HTR-8/SVneo (cell line): ENCODE measurements at regions not wholly inside any gene's neighbourhood (a gene's known extent, or its start where the extent isn't known, plus 50 kb on each side); places are given as distances from the start of the nearest gene placed in this dataset.

Experiments
- DNase-seq: peaks from one replicate; pipeline ENCODE4 v3.0.0; 2011; ENCODE audit warnings: low spot score, mixed read lengths; ENCODE audit not compliant: insufficient read length
- FAIRE-seq: peaks from 2 replicates; lab custom pipeline; 2011; peaks lifted over from hg19 to GRCh38; lab: Jason Lieb, UNC

DNA sequence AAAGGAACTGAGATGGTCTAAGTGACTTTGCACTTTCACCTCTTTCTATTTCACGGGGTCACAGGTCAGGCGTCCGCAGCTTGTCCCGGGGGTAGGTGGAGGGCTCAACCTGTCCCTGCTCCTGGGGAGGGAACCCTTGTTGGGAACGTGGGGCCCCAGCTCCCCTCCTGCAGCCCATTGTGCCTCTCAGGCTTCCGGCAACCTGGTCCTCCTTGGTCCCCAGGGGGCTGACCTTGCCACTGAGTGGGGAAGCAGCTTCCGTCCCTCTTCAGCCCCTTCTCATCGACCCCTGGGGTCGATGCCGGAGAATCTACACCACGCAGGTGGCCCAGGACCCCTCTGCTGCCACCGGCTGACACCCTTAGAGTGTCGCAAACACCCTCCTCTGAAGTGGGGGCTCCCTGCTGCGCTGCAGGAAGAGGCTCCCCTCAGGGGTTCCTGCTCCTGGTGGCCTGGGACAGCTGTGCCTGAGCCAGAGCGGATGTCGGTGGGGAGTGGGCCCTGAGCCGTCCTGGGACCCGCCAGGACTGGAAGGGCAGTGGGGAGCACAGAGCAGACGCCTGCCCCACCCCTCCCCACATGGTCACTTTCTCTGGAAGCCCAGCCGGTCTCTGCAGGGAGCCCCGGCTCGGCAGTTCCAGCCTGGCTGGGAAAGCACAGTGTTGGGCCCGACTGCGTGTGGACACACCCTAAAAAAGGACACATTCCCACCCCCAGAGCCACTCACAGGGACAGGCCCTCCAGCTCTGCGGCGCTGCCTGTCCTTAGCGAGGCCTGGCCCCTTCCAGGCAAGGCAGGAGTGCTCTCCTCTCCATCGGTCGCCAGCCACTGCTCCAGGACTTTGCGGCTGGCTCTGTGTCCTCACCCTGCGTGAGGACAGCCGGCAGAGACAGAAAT, 357.5 kb upstream of the SHH start:
- FAIRE-seq (no peak), DNase-seq (no peak)

DNA sequence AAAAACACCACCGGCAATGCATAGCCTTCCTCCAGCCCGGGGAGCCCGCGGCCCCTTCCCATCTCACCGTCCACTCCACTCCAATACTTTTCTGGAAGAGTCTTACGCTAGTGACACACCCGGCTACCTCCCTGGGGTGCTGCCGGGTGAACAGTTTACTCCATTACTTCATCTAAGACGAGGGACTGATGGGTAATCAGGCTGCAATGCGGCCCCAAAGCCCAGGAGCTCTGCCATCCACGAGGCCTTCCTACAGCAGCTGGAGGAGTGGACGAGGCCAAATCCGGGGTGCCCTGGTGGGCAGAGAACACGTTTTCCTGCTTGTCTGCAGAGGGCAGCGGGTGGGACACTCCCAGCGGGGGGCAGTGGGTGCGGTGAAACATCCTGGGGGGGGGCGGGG, 356.2 kb upstream of the SHH start:
- DNase-seq: no peak
- FAIRE-seq: no peak

DNA sequence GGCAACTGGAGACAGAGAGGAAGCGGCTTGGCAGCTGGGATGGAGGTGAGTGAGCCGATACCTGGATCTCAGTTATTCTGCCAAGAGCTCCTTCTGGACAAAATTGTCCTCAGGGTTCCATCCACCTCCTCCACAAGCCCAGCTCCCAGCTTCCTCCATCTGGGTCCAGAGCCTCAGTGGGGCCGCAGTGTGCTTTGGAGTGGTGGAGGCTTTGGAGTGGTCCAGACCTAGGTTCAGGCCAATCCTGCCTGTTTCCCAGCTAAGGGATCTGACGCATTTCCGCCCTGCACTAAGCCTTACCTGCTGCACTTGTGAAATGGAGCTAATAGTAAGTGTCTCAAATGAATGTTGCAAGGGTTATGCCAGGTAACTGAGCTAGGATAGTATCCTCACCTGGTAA, 355.7 kb upstream of the SHH start:
- FAIRE-seq: no peak

DNA sequence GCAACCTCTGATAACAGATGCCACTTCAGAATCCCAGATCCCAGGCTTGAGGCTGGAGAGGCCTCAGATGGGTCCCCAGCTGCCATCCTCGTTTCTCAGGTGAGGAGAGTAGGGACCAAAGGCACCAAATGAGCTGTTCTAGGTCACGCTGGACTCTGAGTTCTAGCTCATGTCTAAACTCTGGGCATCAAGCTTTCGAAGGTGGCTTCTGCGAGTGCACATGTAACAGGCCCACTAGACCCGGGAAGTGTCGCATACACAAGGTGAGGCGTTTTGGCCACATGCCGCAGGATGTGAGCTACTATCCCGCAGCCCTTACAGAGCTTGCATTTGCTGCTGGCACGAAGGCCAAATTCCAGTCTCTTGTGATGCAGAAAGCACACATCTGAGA, 355.1 kb upstream of the SHH start:
- DNase-seq (no peak), FAIRE-seq (no peak)

More for the DNA sequence above, 355.7 kb upstream of the SHH start:
- no peak for DNase-seq

DNA sequence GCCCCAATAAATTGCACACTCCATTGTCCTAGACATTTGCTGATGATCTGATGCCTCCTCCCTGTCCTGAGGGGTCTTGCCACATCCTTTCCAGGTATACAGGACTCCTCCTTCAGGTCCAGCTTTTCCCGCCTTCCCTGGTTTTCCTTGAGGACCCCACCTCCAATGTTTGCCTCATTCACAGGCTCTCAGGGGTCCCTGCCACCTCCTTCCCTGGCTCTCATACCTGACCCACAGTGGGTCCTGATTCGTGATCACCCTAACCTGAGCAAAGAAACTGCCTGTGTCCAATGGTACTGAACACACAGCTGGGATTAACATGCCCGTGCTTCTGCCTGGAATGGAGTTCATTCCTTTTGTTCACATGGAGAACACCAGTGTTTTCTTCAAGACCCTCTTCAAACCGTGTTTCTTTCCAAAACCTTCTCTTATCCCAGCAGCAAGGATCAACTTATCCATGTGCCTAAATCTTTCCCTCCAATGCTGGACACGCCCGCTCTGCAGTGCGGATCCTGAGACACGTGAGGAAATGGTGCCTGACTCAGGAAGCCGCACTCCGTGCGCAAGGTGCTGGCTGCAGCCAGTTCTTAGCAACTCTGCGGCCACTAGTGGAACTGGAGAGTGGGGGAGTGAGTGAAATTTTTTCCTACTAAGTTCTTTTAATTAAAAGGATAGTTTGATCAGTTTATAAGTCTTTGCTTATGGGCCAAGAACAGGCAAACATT, 354.6 kb upstream of the SHH start:
- DNase-seq (no peak), FAIRE-seq (no peak)

DNA sequence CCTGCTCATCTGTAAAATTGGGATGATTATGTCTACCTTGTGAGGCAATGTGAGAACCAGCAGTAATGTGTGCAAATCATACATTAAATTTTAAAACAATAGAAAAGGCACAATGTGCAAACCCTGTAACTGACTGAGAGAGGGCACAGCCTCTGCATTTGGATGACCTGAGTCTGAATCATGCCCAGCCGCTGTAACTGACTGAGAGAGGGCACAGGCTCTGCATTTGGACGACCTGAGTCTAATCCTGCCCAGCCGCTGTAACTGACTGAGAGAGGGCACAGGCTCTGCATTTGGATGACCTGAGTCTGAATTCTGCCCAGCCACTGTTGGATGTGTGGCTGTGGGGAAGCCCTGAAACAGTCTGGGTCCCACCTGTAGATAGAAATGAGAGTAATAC, 351.5 kb upstream of the SHH start:
- FAIRE-seq: no peak
- no peak for DNase-seq

DNA sequence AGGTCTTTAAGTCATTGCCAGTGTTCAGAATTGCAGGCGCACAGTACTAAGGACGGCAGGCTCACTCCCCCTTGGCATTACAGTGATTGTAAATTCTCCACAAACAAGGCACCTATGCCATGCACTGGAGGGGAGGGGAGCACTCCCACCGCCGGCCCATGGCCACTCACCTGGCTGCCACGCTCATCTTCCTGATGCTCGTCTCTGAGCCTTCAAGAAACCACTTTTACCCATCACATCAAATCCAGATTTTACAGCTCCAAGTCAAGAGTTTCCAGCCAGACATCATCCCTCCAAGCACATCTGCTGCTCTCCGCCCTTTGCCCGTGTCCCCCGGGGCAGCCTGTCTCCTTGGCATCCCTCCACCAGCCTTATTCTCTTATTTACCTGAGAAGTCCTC, 350.2 kb upstream of the SHH start:
- no peak for FAIRE-seq
- DNase-seq: no peak

DNA sequence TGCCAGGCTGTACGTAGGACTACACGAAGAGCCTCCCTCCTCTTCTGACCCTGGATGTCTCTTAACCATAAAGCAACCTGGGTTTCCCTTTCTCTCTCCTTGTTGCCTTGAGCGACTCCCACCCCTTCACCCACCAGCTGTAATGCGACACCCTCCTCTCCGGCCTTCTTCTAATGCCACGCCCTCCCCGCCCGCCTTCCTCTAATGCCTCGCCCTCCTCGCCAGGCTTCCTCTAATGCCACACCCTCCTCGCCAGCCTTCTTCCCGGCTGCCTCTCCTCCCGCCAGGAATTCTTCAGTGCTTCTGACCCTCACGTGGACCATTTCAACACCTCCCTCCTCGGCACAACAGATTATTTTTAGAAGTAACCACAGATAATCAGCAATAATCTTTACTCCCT, 348.5 kb upstream of the SHH start:
- DNase-seq (no peak), FAIRE-seq (no peak)

DNA sequence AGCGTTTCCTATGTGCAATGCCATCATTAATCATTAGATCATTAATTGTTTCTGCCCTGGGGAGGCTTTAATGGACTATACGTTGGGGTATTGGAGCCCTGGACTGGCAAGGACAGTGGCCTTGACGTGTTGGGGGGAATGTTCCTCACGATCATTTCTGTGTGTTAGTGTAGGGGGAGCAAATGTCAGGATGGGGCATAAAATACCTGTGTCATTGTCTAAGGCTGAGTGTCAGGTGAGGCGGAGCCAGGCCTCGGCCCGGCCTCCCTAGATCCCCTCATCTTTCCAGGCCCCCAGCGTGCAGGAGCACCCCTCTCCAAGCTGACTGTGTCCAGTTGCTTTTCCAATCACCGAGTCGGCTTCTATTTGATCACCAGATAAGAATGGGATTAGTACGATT, 346.4 kb upstream of the SHH start:
- FAIRE-seq (no peak), DNase-seq (no peak)

DNA sequence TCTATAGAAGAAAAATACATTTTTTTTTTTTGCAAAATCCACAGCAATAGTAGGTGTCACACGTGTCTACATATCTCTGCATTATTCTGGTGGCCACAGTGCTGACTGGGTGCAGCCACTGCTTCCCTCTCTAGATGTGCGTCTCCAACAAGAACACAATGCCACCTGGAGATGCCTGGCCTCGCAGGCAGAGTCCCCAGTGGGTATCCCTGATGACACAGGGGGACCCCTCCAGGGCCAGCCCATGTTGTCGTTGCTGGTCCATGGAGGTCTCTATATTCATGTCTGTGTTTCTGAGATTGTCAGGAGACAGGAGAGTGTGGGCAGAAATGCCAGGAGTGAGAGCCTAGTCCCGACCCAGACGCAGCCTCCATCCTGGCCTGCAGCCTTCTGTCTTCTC, 345.9 kb upstream of the SHH start:
- FAIRE-seq (no peak), DNase-seq (no peak)

DNA sequence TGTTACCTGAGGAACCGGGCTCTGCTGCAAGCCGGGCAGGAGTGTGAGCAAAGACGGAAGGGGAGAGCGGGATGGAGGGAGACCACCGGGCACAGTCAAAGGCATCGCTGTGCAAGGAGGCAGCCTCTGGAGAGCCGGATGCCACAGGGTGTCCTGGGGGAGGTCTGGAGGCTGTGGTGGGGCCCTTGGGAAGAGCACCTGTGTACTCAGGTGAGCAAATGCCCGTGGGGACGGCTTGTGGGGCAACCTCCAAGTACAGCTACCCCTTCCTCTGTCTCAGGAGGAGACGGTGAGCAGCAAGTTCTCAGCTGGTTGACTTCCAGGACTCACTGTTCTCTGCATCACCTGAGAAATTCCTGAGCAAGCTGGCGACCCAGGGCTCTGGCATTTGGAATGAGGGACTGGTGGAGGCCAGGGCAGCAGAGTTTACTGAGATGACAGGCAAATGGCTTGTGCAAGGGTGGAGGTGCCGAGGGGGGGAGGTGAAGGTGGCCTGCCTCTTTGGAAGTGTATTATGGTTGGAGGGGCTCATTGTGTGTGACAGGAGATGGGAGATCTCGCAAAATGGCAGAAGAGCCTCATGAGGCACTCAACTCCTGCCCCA, 345.2 kb upstream of the SHH start:
- FAIRE-seq (no peak), DNase-seq (no peak)

DNA sequence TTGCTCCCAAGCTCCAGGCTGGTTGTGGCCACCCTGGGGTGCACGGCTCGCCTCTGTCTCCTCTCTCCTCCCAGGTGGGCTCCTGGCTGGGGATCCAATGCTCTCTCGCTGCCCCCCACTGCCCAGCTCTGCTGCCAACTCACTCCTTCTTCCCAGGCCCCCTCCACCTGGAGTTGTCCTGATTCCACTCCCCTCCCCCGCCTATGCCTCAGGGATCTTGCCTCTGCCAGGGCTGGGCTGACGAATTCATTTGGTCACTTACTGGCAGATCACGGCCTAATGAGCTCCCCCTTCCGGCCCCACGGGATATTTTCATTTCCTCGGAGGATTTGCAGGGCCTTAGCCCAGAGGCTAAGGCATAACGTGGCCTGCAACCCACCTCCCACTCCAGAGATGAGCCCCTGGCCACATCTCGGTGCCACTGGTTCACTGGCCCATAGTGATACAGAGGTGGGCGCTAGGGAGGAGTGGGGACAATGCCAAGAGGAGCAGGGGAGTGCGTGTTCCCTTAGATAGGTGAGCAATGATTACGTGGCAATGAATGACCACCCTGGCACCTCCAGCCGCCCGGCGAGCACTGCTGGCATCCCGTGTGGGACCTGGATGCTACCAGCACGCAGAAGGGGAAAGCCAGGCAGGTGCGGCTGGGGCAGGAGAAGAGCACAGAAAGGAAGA, 344.6 kb upstream of the SHH start:
- no peak for FAIRE-seq
- peak; percentile 18 for DNase-seq

DNA sequence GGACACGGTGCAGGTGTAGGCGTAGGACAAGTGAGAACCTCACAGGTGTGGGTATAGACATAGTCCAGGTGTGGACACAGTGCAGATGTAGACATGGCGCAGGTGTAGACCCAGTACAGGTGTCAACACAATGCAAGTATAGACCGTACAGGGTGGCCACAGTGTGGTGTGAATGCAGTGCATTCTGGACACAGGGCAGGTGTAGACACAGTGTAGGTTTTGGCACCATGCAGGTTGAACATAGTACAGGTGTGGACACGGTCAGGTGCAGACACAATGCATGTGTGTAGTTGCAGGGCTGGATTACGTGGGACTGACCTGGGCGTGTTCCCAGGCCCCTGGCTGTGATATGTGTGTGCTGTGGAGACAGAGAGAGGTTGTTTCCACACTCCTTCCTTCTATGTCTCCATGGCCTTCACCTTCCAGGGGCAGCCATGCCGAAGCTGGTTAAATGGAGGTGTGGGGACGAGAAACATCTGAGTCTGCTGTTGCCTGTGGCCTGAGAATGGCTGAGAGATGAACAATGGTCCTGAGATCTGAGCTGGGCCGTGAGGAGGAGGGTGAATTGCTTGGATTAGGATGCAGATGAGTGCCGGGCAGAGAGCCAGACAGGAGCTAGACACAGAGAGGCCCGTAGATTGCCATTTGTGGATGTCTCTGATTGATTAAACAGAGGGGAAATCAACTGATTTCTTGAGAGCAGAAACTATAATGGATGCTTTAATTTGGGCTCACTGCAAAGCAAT, 343.9 kb upstream of the SHH start:
- FAIRE-seq: no peak
- DNase-seq: no peak

DNA sequence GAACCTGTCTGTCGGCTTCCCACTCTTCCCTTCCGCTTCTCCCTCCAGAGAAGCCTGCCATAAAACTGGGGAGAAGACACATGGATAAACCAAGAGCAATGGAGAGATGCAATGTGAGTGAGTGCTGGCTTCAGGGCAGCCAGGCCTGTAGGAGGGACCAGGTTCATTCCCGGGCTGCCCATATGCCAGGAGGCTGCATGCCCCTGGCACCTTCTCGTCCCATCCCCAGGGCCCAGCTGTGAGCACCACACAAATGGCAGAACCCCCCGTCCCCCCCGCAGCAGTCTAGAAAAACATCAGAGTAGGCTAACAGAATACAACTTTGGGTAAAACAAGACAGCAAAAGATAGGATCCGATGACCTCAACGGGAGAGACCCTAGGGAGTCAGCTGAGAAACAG, 341.3 kb upstream of the SHH start:
- DNase-seq (no peak), FAIRE-seq (no peak)

DNA sequence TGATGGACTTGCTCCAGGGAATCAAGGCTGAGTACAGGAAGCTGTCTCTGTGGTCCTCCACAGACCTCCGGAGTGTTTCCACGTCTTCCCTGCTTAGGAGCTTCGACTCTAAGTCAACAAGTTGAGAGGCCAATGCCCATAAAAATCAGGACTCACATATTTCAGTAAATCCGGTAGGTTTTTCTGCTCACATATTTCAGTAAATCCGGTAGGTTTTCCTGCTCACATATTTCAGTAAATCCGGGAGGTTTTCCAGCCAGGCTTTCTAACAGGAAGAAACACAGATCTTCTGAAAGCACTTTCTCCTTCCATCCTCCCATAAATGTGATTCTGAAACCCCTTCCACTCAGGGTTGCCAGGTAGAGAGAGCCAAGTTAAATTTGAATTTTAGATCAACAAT, 340.1 kb upstream of the SHH start:
- no peak for DNase-seq
- FAIRE-seq: no peak

DNA sequence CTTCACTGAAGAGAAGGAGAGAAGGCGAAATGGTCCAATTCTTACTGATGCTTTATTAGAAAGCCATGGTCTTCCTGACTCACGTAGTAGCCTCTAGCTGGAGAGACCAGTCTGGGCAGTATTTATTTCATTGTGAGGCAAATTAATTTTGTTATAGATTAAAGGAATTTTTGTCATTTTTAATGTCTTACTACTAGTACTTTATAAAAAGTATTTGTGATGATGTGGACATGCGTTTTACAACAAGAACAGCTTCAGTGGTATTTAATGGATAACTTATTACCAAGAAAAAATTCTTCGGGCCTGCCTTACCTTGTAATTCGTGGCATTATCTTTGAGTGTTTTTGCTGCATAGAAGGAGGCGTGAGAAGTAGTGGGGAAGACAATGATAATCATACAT, 339.4 kb upstream of the SHH start:
- FAIRE-seq (no peak), DNase-seq (no peak)

DNA sequence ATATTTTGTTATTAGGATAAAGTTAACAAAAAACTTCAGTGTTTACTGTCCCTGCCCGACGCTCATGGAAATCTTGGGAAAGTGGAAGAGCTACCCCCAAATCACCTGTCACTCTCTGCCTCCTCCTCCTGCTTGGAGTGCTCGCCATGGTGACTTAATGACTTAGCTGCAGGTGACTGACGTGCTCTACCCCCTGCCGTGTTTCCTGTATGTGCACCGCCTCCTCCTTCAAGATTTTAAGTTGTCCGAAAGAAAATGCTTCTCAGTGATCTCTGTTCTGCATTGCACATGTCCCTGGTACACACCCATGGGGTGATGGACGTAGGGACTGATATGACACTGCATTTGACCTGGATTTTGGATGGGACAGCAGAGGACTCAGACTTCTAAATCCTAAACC, 338.8 kb upstream of the SHH start:
- FAIRE-seq: no peak

DNA sequence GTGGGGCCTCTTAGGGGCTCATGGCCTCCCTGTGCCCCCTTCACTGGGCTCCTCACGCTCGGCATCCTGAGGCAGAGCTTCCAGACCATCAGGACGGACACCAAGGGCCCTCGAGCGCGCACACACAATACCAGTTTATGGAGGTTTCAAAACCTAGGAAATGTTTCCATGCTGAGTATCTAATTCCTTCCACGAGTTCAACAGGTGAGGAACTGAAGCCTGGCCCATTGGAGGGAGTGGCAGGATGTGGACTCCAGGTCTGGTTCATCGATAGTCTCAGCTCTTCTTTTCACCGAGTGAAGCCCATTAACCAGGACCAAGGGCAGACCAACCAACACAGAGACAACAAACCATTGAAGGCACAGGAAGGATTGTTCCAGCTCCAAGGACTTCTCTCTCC, 336.7 kb upstream of the SHH start:
- no peak for FAIRE-seq

More for the DNA sequence above, 338.8 kb upstream of the SHH start:
- DNase-seq: no peak

DNA sequence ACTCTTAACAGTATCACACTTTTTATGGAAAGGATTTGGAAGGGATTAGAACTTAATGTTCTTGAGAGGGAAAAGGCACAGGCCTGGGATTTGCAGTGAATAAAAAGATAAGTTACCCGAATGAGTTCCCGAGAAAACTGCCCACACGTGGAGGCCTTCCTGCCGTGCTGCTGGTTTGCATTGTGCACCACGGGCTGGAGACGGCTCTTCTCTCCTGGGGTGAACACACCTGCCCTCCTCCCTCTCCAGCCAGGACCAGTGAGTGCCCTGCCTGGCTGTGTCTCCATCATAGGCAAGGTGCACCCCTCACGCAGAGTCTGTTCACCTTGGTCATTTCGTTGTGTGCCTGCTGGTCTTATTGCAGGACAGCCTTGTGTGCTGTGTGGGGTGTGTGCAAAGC, 336.3 kb upstream of the SHH start:
- DNase-seq: no peak
- no peak for FAIRE-seq

More for the DNA sequence above, 336.7 kb upstream of the SHH start:
- DNase-seq: no peak
